ENCODE measurements at regions not wholly inside any gene's neighbourhood (a gene's known extent, or its start where the extent isn't known, plus 50 kb on each side); places are given as distances from the start of the nearest gene placed in this dataset.
"Not testable (repeated sequence)": the region's sequence is repeated elsewhere in the genome, so short reads cannot be mapped to it uniquely, and the experiment has no call there.

DNA sequence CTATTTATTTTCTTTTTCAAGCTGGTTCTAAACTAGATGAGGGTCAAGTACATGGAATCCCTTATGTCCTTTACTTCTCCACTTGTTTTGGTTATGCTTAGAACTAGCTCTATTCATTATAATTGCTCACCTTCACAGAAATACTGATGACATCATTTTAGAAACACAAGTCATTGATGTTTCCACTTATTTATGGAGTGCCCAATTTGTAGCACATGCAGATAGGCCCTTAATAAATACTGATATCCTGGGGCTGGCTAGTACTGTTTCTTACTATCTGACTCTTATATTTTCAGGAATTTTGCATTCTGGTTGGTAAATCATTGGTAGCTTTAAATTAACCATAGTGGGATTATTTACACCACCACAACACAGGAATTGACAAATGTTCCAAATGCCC, 112.2 kb downstream of the NAA11 start:
- no peak for DNase-seq

DNA sequence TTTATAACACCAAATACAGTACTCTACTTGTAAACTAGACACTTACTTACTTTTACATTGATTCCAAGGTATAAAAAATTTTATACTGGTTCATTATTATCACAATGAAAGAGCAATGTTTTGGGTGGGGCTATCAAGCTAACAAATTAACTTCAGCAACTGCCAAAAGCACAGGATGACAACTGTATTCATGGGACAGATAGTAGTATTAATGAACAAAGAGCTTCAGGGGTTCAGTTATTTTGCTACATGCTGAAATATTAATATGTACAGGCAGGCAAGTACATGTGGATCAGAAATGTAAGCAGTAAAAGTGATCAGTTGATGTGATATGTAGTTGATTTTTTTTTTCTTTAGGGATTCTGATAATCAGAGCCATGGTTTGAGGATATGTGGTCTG, 112.9 kb downstream of the NAA11 start:
- DNase-seq = no peak

- no peak for DNase-seq
These were observed 113.5 kb downstream of the NAA11 start for GRCh38 chr4:79212311-79212710.

- DNase-seq = no peak
These were observed 114.4 kb downstream of the NAA11 start for GRCh38 chr4:79211490-79211889.

- no peak for DNase-seq
These were observed 115.2 kb downstream of the NAA11 start for GRCh38 chr4:79210636-79211049.

DNA sequence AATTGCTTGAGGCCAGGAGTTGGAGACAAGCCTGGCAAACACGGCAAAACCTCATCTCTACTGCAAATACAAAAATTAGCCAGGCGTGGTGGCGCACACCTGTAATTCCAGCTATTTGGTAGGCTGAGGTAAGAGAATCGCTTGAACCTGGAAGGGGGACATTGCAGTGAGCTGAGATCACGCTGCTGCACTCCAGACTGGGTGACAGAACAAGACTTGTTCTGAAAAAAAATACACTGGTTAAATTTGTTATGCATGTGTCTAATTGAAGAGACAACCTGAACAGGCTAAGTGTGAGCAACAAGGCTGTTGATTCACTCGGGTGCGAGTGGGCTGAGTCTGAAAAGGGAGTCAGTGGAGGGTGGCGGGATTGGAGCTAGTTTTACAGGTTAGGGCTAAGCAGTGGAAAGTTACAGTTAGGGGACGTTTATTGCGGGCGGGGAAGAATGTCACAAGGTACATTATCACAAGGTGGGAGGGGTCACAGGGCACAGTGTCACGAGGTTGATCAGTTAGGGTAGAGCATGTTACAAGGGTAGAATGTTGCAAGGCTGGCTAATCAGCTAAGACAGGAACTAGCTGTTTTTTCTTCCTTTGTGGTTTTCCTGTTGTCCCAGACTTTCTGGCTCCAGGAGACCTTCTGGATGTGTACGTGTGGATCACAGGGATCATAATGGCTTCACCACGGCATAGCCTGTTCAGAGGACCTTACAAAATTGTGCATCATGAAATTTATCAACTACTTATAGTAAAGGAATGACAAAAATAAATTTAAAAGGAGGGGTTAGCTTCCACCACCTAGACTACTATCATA, 115.8 kb downstream of the NAA11 start:
- no peak for DNase-seq

GRCh38 chr4:79209081-79209480, 116.8 kb downstream of the NAA11 start:
- no peak for DNase-seq

- DNase-seq = no peak
These were observed 118.6 kb downstream of the NAA11 start for GRCh38 chr4:79207281-79207680.

DNA sequence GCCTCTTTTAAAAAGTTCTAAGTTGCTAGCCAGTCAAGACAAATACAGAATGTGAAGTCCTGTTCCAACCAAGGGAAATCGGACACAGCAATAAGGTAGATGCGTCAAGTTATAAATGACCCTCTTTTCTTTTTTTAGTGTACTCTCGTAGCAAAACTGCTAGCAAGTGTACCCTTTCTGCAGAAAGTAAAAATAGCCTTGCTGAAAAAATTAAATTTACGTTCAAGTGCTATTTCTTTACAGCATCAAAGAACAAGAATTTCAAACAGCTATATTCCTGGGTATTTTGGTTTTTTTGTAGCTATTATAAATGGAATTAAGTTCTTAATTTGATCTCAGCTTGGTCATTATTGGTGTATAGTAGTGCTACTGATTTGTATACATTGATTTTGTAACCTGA, 119.2 kb downstream of the NAA11 start:
- no peak for DNase-seq

DNA sequence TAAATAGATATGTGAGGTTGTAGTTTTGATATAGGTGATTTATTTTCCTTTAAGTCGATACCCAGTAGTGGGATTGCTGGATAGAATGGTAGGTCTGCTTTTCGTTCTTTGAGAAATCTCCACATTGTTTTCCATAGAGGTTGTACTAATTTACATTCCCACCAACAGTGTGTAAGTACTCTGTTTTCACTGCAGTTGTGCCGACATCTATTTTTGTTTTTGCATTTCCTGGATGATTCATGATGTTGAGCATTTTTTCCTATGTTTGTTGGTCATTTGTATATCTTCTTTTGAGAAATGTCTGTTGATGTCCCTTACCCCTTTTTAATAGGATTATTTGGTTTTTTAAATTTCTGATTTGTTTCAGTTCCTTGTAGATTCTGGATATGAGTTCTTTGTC, 120.7 kb downstream of the NAA11 start:
- no peak for DNase-seq

- no peak for DNase-seq
These were observed 123.9 kb downstream of the NAA11 start for GRCh38 chr4:79201971-79202370.

DNA sequence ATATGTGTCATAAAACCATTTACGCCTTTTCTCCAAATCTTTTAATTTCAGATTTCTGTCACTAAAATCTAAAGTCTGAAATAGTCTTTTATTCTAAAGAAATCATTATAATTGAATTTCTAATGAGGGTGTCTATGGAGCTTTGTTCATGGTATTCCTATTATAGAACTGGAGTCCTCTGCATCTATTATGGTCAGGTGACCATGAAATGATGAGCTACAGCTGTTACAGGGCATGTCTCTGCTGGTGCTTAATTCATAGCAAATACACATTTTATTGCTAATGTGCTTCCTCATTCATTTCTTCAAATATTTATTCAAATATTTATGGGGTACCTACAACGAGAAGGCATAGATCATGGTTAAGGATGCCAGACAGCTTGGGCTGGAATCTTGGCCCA, 126.1 kb downstream of the NAA11 start:
- DNase-seq = no peak

DNA sequence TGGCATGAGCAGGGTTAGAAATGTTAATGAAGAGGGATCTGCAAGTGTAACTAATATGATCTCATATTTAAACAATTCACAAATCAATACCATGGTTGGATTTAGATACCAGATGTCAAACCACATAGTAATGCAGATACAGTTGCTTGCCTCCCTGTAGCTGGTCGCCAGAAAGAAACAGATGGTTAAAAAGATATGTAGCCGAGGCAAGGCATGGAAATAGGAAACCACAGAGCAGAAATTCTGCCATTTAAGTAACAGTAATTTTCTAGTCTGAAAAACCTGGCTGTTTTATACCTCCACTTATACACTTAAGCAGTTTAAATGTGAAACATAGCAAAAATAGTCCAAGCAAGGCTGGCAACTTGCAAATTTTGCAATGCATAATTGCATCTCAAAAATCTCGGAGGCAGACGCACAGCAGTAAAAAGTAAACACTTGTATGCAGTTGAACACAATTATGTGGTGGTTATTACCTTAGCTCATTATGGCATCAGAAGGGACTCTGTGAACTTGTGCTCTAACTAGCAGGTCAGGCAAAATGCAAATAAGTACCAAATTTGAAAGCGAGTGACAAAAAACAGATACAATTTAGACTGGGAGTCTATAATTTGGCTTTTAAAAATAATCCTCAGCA, 126.8 kb downstream of the NAA11 start:
- DNase-seq = no peak

DNA sequence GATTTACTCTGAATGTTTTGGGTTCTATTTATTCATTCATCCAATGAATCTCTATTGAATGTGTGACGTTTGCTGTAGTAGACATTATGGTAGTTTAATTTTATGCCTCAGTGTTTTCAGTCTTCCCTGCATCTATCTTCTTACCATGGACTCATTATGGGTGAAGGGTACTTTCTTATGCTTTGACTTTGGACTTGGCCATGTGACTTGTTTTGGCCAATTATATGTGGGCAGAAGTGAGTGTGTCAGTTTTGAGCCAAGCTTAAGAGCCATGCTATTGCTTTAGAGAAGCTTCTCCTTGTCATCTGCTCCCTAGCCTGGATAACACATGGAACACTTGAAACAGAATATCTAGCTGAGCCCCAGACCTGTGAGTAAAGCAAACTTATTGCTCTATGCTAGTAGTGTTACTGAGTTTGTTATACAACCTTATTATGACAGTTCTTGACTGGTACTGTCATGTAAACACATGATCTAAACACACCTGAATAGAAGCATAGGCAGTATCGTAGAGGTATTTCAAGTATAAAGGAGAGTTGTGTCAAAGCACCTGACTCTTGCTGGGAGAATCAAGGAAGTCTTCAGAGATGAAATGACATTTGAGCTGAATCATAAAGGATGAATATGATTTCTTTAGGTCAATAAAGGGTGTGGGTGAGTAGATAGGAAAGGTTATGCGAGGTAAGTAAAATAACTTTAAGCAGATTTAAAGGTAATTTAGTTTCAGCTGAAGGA, 128.4 kb downstream of the NAA11 start:
- DNase-seq = no peak

GRCh38 chr4:79191292-79191691, 134.6 kb downstream of the NAA11 start:
- DNase-seq = not testable (repeated sequence)

GRCh38 chr4:79185526-79186045, 140.3 kb downstream of the NAA11 start:
- no peak for DNase-seq

DNA sequence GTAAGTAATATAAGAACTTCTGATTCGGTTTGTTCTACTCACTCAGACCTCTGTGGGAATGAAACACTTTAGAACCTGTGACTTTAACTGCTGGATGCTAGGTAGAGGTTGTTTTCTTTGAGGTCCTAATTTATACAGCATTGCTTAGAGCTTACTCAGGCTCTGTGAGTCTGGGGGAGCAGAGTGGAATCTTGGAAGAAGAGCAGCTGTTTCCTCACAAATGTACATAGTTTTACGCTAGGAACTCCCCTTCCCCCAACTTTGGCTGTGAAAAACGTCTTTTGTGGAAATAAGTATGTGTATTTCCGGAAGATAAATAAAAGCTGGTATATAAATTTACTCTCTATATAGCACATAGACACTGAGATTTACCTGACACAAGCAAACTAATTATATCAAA, 141.4 kb downstream of the NAA11 start:
- DNase-seq = no peak

- no peak for DNase-seq
These were observed 143.7 kb downstream of the NAA11 start for GRCh38 chr4:79182209-79182608.

- no peak for DNase-seq
These were observed 144.7 kb downstream of the NAA11 start for GRCh38 chr4:79181190-79181589.

DNA sequence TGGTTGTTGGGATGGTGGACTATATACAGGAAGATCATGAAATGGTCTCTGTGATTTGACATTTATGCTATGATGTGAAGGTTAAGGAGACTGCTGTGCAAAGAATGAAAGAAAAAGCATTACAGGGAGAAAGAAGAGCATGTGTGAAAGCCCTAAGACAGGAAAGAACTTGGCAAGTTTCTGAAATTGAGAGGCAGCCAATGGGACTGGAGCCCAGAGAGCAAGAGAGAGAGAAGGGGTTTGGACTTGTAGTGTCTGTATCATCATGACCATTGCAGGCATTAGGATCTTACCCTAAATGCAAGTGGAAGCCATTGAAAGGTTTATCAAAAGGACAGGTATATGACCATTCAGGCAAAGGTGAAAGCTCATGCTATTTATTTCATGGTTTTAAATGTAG, 147.1 kb downstream of the NAA11 start:
- DNase-seq = no peak

- DNase-seq = no peak
These were observed 148.5 kb downstream of the NAA11 start for GRCh38 chr4:79177388-79177787.

- DNase-seq = no peak
These were observed 149.5 kb downstream of the NAA11 start for GRCh38 chr4:79176351-79176750.

DNA sequence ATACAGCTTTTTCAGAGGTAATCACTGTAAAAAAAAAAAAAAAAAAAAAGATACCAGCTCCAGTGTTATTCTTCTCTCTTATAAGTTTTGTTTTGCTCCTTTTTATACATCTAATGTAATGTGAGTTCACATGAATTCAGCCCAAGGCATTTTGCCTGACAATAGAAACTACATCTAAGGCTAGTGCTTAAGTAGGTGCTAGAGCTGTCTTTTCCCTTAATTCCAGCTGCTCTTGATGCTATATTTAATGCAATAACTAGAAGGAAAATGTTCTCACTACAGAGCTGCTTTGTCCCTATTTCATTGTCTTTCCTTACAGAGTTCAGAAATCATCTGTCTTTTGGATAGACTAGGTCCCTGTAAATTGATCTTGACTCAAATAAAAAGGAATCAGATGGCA, 150.1 kb downstream of the NAA11 start:
- no peak for DNase-seq

All from EL (cell line).